HEK293T (cell line): ENCODE measurements at regions not wholly inside any gene's neighbourhood (a gene's known extent, or its start where the extent isn't known, plus 50 kb on each side); places are given as distances from the start of the nearest gene placed in this dataset.

Experiments used
- ARNT ChIP-seq: fragments of 450-650 bp; IDR thresholded peaks from 2 replicates; pipeline ENCODE4 v1.6.1; 2017; ENCODE audit warnings: mild to moderate bottlenecking
- BHLHE40 ChIP-seq: fragments of 450-650 bp; IDR thresholded peaks from 2 replicates; pipeline ENCODE4 v1.6.1; 2016; ENCODE audit warnings: mild to moderate bottlenecking, moderate library complexity, borderline replicate concordance
- ELF4 ChIP-seq: fragments of 450-650 bp; IDR thresholded peaks from 2 replicates; pipeline ENCODE4 v1.6.1; 2017; ENCODE audit warnings: antibody characterized with exemption
- FOXA1 ChIP-seq: fragments of 450-650 bp; IDR thresholded peaks from 2 replicates; pipeline ENCODE4 v1.6.1; 2016; ENCODE audit warnings: mild to moderate bottlenecking
- FOXK2 ChIP-seq: fragments of 450-650 bp; IDR thresholded peaks from 2 replicates; pipeline ENCODE4 v1.6.1; 2016; ENCODE audit warnings: mild to moderate bottlenecking
- L3MBTL2 ChIP-seq: fragments of 450-650 bp; conservative IDR thresholded peaks from 2 replicates; pipeline ENCODE4 v1.6.1; 2016; ENCODE audit warnings: mild to moderate bottlenecking
- LEF1 ChIP-seq: fragments of 450-650 bp; IDR thresholded peaks from 2 replicates; pipeline ENCODE4 v1.6.1; 2017; ENCODE audit warnings: mild to moderate bottlenecking, borderline replicate concordance
- NFRKB ChIP-seq: fragments of 450-650 bp; IDR thresholded peaks from 2 replicates; pipeline ENCODE4 v1.6.1; 2016; ENCODE audit warnings: mild to moderate bottlenecking, moderate library complexity
- SP1 ChIP-seq: fragments of 450-650 bp; IDR thresholded peaks from 2 replicates; pipeline ENCODE4 v1.6.1; 2017
- TARDBP ChIP-seq: fragments of 450-650 bp; IDR thresholded peaks from 2 replicates; pipeline ENCODE4 v1.6.1; 2016
- ZNF384 ChIP-seq: fragments of 450-650 bp; IDR thresholded peaks from 2 replicates; pipeline ENCODE4 v1.6.1; 2016
- TF ChIP-seq, protein P1 (sequence below): fragments of 450-650 bp; IDR thresholded peaks from 2 replicates; pipeline ENCODE4 v1.6.1; 2016

GRCh38 chr5:100479079-100479688, 56.0 kb upstream of the FAM174A start:
- TF ChIP-seq TARDBP = no peak
- no peak for TF ChIP-seq L3MBTL2
- TF ChIP-seq ARNT = no peak
- TF ChIP-seq LEF1 = no peak
- TF ChIP-seq SP1 = no peak
- TF ChIP-seq FOXK2 = no peak
- TF ChIP-seq BHLHE40 = no peak
- TF ChIP-seq ELF4 = no peak
- TF ChIP-seq, protein P1, sequence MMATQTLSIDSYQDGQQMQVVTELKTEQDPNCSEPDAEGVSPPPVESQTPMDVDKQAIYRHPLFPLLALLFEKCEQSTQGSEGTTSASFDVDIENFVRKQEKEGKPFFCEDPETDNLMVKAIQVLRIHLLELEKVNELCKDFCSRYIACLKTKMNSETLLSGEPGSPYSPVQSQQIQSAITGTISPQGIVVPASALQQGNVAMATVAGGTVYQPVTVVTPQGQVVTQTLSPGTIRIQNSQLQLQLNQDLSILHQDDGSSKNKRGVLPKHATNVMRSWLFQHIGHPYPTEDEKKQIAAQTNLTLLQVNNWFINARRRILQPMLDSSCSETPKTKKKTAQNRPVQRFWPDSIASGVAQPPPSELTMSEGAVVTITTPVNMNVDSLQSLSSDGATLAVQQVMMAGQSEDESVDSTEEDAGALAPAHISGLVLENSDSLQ = no peak
- TF ChIP-seq NFRKB = no peak
- no peak for TF ChIP-seq FOXA1
- TF ChIP-seq ZNF384 = no peak
